Body of pancreas (tissue), 4 donors: ENCODE measurements at regions not wholly inside any gene's neighbourhood (a gene's known extent, or its start where the extent isn't known, plus 50 kb on each side); places are given as distances from the start of the nearest gene placed in this dataset.

Experiments used
- ATAC-seq: fragments of 150-250 bp; one replicate; pipeline ENCODE4 v1.9.1; 2016
- DNase-seq, 4 donors: peaks; one replicate each; pipeline ENCODE4 v3.0.0-alpha.2; 2019
- H3K27ac ChIP-seq, 4 donors: fragments of 200-600 bp; sonication (generic); 1 replicate in 3 of 4; 2 replicates in 1 of 4; pipeline versions ENCODE4 v1.5.1 to v1.6.1; 2016 to 2019; ENCODE audit warnings: mild to moderate bottlenecking in 1 of 4, mixed read lengths in 1 of 4, moderate library complexity in 1 of 4
- H3K27me3 ChIP-seq, 2 donors: fragments of 200-600 bp; sonication (generic); one replicate each; pipeline ENCODE4 v1.6.0; 2016; ENCODE audit warnings: mild to moderate bottlenecking in 1 of 2
- H3K36me3 ChIP-seq, 2 donors: fragments of 200-600 bp; sonication (generic); replicated peaks in 1 of 2; 2 replicates each; pipeline ENCODE4 v1.5.1; 2016; ENCODE audit warnings: low read depth in 2 of 2; ENCODE audit not compliant: insufficient read depth in 1 of 2
- H3K4me1 ChIP-seq: fragments of 200-600 bp; sonication (generic); one replicate; pipeline ENCODE4 v1.6.0; 2016
- H3K4me3 ChIP-seq, 2 donors: fragments of 200-600 bp; sonication (generic); 1 replicate in 1 of 2; 2 replicates in 1 of 2; pipeline ENCODE4 v1.5.1; 2016 to 2019
- H3K9me3 ChIP-seq, 3 donors: fragments of 200-600 bp; sonication (generic); 1 replicate in 2 of 3; 2 replicates in 1 of 3; pipeline ENCODE4 v1.5.1; 2016
- POLR2A ChIP-seq, 3 donors: fragments of 450-650 bp; IDR thresholded peaks; one replicate each; pipeline ENCODE4 v1.6.1; 2016; ENCODE audit warnings: antibody characterized with exemption in 3 of 3, mild to moderate bottlenecking in 2 of 3
- WGBS, 2 donors: methylation state at CpG; one replicate each; pipeline ENCODE4 v1.1.5; 2017; 5-methylcytosine and 5-hydroxymethylcytosine counted together
- intact Hi-C: fragments of 100-400 bp; cut with DNase I; formaldehyde crosslinking; loops from one replicate; pipeline ENCODE4 v1.15.1; 2023
- TF ChIP-seq, protein P1 (sequence below), 7 experiments: fragments of 450-650 bp in 4 of 7; fragments of 200-600 bp in 3 of 7; sonication (generic) in 3 of 7; IDR thresholded peaks; one replicate each; pipeline ENCODE4 v1.5.1; 2016 to 2019; ENCODE audit warnings: antibody characterized with exemption in 7 of 7

- peak overlapping the region in 2 of 4 donors; percentile 19 to 56 for H3K27ac ChIP-seq
- ATAC-seq (no peak), DNase-seq (peak in 1 of 4 donors; percentile 52)
- no peaks in the 10 kb centered on the region for H3K27me3 ChIP-seq
- intact Hi-C loops, result no loop called here
- no peak for TF ChIP-seq POLR2A (IDR thresholded peaks at IDR 0.05)
- H3K4me1 ChIP-seq, result peaks cover 23% of the 10 kb centered on the region
- no peak overlapping the region for H3K4me3 ChIP-seq
- no peaks in the 10 kb centered on the region for H3K36me3 ChIP-seq
- no peaks in the 10 kb centered on the region for H3K9me3 ChIP-seq
- 41 to 46% methylated on average over 7 of the region's 7 CpGs for WGBS, 2 donors
These were observed 134.4 kb downstream of the TMCO5A start for GRCh38 chr15:38068626-38069391.

- no peaks in the 10 kb centered on the region for H3K27me3 ChIP-seq
- 49 to 51% methylated on average over 3 of the region's 3 CpGs for WGBS, 2 donors
- H3K4me3 ChIP-seq, result no peak overlapping the region
- H3K36me3 ChIP-seq, result no peaks in the 10 kb centered on the region
- DNase-seq, result peak in 2 of 4 donors; percentile 7 to 36
- intact Hi-C loops, result no loop called here
- no peak for ATAC-seq
- no peaks in the 10 kb centered on the region for H3K9me3 ChIP-seq
- H3K4me1 ChIP-seq, result peaks cover 23% of the 10 kb centered on the region
- peak overlapping the region in 2 of 4 donors; percentile 19 to 56 for H3K27ac ChIP-seq
- no peak for TF ChIP-seq POLR2A (IDR thresholded peaks at IDR 0.05)
- TF ChIP-seq, protein P1, sequence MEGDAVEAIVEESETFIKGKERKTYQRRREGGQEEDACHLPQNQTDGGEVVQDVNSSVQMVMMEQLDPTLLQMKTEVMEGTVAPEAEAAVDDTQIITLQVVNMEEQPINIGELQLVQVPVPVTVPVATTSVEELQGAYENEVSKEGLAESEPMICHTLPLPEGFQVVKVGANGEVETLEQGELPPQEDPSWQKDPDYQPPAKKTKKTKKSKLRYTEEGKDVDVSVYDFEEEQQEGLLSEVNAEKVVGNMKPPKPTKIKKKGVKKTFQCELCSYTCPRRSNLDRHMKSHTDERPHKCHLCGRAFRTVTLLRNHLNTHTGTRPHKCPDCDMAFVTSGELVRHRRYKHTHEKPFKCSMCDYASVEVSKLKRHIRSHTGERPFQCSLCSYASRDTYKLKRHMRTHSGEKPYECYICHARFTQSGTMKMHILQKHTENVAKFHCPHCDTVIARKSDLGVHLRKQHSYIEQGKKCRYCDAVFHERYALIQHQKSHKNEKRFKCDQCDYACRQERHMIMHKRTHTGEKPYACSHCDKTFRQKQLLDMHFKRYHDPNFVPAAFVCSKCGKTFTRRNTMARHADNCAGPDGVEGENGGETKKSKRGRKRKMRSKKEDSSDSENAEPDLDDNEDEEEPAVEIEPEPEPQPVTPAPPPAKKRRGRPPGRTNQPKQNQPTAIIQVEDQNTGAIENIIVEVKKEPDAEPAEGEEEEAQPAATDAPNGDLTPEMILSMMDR (IDR thresholded peaks at IDR 0.05), result no peak
These were observed 135.1 kb downstream of the TMCO5A start for GRCh38 chr15:38069511-38070011.

GRCh38 chr15:38070778-38071177 lies 136.3 kb downstream of the TMCO5A start:
- H3K27ac ChIP-seq, result no peak overlapping the region
- no peaks in the 10 kb centered on the region for H3K36me3 ChIP-seq
- H3K4me1 ChIP-seq, result peaks cover 23% of the 10 kb centered on the region
- DNase-seq (no peak), ATAC-seq (no peak)
- TF ChIP-seq POLR2A (IDR thresholded peaks at IDR 0.05), result no peak
- TF ChIP-seq, protein P1 (IDR thresholded peaks at IDR 0.05), result no peak
- intact Hi-C loops, result no loop called here
- WGBS, 2 donors, result 82 to 83% methylated on average over 4 of the region's 4 CpGs
- H3K9me3 ChIP-seq, result no peaks in the 10 kb centered on the region
- H3K4me3 ChIP-seq, result no peak overlapping the region
- no peaks in the 10 kb centered on the region for H3K27me3 ChIP-seq

DNA sequence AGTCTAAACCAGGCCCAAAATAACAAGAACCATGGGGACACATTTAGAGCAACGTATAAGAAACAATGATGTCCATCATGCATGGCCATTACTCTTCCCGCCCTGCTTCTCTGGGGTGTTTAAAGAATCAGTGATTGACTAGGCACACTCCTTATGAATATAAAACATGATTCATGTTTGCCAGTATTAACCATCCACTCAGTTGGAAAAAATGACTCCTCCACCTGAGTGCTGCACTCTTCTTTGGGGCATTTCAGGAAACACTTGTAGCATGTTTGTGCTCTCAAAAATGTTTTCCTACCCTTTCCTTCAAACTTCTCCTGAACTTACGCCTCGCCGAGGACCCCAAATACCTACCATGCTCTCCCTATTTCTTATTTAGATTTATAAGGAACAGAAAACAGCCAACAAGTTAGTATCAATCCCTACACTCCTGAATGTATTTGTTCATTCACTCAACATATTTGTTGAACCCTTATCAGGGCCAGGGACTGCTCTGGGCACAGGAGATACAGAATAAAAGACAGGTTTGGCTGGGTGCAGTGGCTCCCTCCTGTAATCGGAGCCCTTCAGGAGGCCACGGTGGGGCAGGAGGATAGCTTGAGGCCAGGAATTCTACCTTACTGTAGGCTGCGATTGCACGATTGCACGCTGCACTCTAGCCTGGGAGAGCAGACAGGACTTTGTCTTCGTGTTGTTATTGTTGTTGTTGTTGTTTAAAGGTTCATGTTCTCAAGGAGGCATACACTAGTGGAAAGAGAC lies 137.0 kb downstream of the TMCO5A start:
- WGBS, 2 donors, result 73 to 82% methylated on average over 11 of the region's 11 CpGs
- DNase-seq (no peak), ATAC-seq (no peak)
- intact Hi-C loops, result no loop called here
- Histone ChIP-seq H3K4me1 (peaks cover 23% of the 10 kb centered on the region), H3K36me3 (no peaks in the 10 kb centered on the region), H3K27me3 (no peaks in the 10 kb centered on the region), H3K9me3 (no peaks in the 10 kb centered on the region), H3K27ac (peak overlapping the region; percentile 70 to 87 (median 80)), H3K4me3 (no peak overlapping the region)
- TF ChIP-seq, protein P1 (IDR thresholded peaks at IDR 0.05), result no peak
- no peak for TF ChIP-seq POLR2A (IDR thresholded peaks at IDR 0.05)

GRCh38 chr15:38072007-38072347 lies 137.5 kb downstream of the TMCO5A start:
- Histone ChIP-seq H3K27me3 (no peaks in the 10 kb centered on the region), H3K4me3 (no peak overlapping the region), H3K9me3 (no peaks in the 10 kb centered on the region), H3K4me1 (peaks cover 23% of the 10 kb centered on the region), H3K36me3 (no peaks in the 10 kb centered on the region), H3K27ac (peak overlapping the region; percentile 70 to 87 (median 80))
- TF ChIP-seq, protein P1 (IDR thresholded peaks at IDR 0.05), result no peak
- TF ChIP-seq POLR2A (IDR thresholded peaks at IDR 0.05), result no peak
- no peak for DNase-seq
- ATAC-seq, result no peak
- WGBS, 2 donors, result 44 to 48% methylated on average over 6 of the region's 6 CpGs
- intact Hi-C loops, result no loop called here
